K562 (cell line): ENCODE measurements at regions not wholly inside any gene's neighbourhood (a gene's known extent, or its start where the extent isn't known, plus 50 kb on each side); places are given as distances from the start of the nearest gene placed in this dataset.

Experiments
- ATAC-seq: fragments of 200-7000 bp; cut with Tn5 transposase; 3 replicates; pipeline ENCODE4 v1.9.1; 2020; ENCODE audit warnings: moderate library complexity
- BruUV-seq: library from RNA; stranded (reverse); fragments of 400-500 nt; replicated peaks from 2 replicates; lab custom pipeline; 2021; lab: Mats Ljungman, UMichigan
- CTCF ChIA-PET: fragments of 300-600 bp; formaldehyde crosslinking; extraction: SDS; loops from one replicate; lab custom pipeline; 2021; ENCODE audit warnings: low intra/inter-chr PET ratio; lab: Yijun Ruan, JAX
- POLR2A ChIA-PET: fragments of 300-600, 350-650 bp; sonication (Branson Sonifier 250); formaldehyde crosslinking; extraction: SDS; loops from one replicate; lab custom pipeline; 2021; ENCODE audit warnings: antibody characterized with exemption, inconsistent platforms; lab: Yijun Ruan, JAX
- DNase-seq, 4 experiments: peaks; one replicate each; pipeline versions ENCODE4 v3.0.0 to v3.0.0-alpha.2; 2011 to 2018; ENCODE audit warnings: low spot score in 3 of 4, mixed read lengths in 3 of 4; ENCODE audit errors: extremely low read depth in 1 of 4
- FAIRE-seq: peaks from 2 replicates; lab custom pipeline; 2011; peaks lifted over from hg19 to GRCh38; lab: Jason Lieb, UNC
- H2AFZ ChIP-seq: 2 replicates; pipeline ENCODE4 v1.6.0; 2011; ENCODE audit warnings: low read depth, low read length, control low read depth, inconsistent platforms
- H3K27ac ChIP-seq: fragments of 200-600 bp; 3 replicates; pipeline ENCODE4 v1.8.0; 2011; ENCODE audit warnings: low read depth, mild to moderate bottlenecking, control low read depth, inconsistent platforms, low read length, moderate library complexity, mixed read lengths; ENCODE audit errors: extremely low read depth
- H3K27me3 ChIP-seq, 2 experiments: fragments of 300-600 bp in 1 of 2; 2 replicates in 1 of 2; 3 replicates in 1 of 2; pipeline versions ENCODE4 v1.6.0 to v1.8.0; 2011; ENCODE audit warnings: inconsistent platforms in 2 of 2, low read length in 2 of 2, mild to moderate bottlenecking in 1 of 2, mixed read lengths in 1 of 2, moderate library complexity in 1 of 2; ENCODE audit not compliant: control insufficient read depth in 2 of 2, insufficient read depth in 2 of 2
- H3K36me3 ChIP-seq: fragments of 300-600 bp; 3 replicates; pipeline ENCODE4 v1.8.0; 2011; ENCODE audit warnings: mild to moderate bottlenecking, low read length, inconsistent platforms; ENCODE audit not compliant: control insufficient read depth, insufficient read depth
- H3K4me1 ChIP-seq, 2 experiments: fragments of 200-600 bp in 1 of 2; replicated peaks in 1 of 2; 2 replicates in 1 of 2; 3 replicates in 1 of 2; pipeline versions ENCODE4 v1.5.1 to v1.8.0; 2011; ENCODE audit warnings: inconsistent platforms in 2 of 2, low read length in 2 of 2, mild to moderate bottlenecking in 1 of 2, mixed read lengths in 1 of 2, moderate library complexity in 1 of 2; ENCODE audit not compliant: control insufficient read depth in 2 of 2, insufficient read depth in 2 of 2
- H3K4me2 ChIP-seq: 2 replicates; pipeline ENCODE4 v1.6.1; 2011; ENCODE audit warnings: low read length, control low read depth, inconsistent platforms, mixed read lengths; ENCODE audit not compliant: insufficient read depth
- H3K4me3 ChIP-seq: fragments of 200-600 bp; sonication (generic), shearing (Covaris generic); 2 replicates; pipeline ENCODE4 v1.5.1; 2016; ENCODE audit warnings: control low read depth, inconsistent platforms
- H3K79me2 ChIP-seq: fragments of 200-600 bp; 3 replicates; pipeline ENCODE4 v1.8.0; 2011; ENCODE audit warnings: low read length, inconsistent platforms; ENCODE audit not compliant: control insufficient read depth, insufficient read depth
- H3K9ac ChIP-seq, 2 experiments: 2 replicates each; pipeline versions ENCODE4 v1.6.0 to v1.6.1; 2011; ENCODE audit warnings: low read depth in 2 of 2, low read length in 2 of 2, control low read depth in 1 of 2, inconsistent platforms in 1 of 2, mild to moderate bottlenecking in 1 of 2, mixed read lengths in 1 of 2; ENCODE audit not compliant: insufficient read depth in 1 of 2
- H3K9me1 ChIP-seq: one replicate; pipeline ENCODE4 v1.6.0; 2011; ENCODE audit warnings: inconsistent platforms, mild to moderate bottlenecking, low read length, moderate library complexity; ENCODE audit not compliant: control insufficient read depth, insufficient read depth
- H3K9me3 ChIP-seq: replicated peaks from 2 replicates; pipeline ENCODE4 v1.5.1; 2011; ENCODE audit warnings: low read depth, low read length, inconsistent platforms; ENCODE audit not compliant: control insufficient read depth, insufficient read depth
- H4K20me1 ChIP-seq: replicated peaks from 2 replicates; pipeline ENCODE4 v1.6.1; 2011; ENCODE audit warnings: low read length, inconsistent platforms, mixed read lengths; ENCODE audit not compliant: control insufficient read depth, insufficient read depth
- BDP1 ChIP-seq: IDR thresholded peaks from 3 replicates; pipeline ENCODE4 v1.6.1; 2011; ENCODE audit not compliant: insufficient read length, insufficient read depth
- CUX1 ChIP-seq: fragments of 200-800 bp; sonication (Bioruptor generic); IDR thresholded peaks from 2 replicates; pipeline ENCODE4 v1.6.1; 2016; ENCODE audit warnings: missing genetic modification characterization, missing compliant biosample characterization
- E4F1 ChIP-seq: fragments of 250-450 bp; sonication (Bioruptor Pico); IDR thresholded peaks from 2 replicates; pipeline ENCODE4 v1.5.0; 2021; ENCODE audit warnings: mild to moderate bottlenecking, borderline replicate concordance
- RFX1 ChIP-seq: fragments of 450-650 bp; IDR thresholded peaks from 2 replicates; pipeline ENCODE4 v1.6.1; 2016; ENCODE audit warnings: mild to moderate bottlenecking, moderate library complexity
- RFX5 ChIP-seq: IDR thresholded peaks from 2 replicates; pipeline ENCODE4 v1.6.1; 2011; ENCODE audit warnings: low read depth, mild to moderate bottlenecking, improper control_type of control experiment, low read length
- THRA ChIP-seq: fragments of 450-650 bp; IDR thresholded peaks from 2 replicates; pipeline ENCODE4 v1.6.1; 2017; ENCODE audit warnings: mild to moderate bottlenecking, moderate library complexity
- ZBTB26 ChIP-seq: fragments of 450-650 bp; formaldehyde crosslinking; IDR thresholded peaks from 2 replicates; pipeline ENCODE4 v1.4.0; 2022; ENCODE audit warnings: missing genetic modification characterization
- ZNF134 ChIP-seq: fragments of 250-450 bp; sonication (Bioruptor Pico); conservative IDR thresholded peaks from 2 replicates; pipeline ENCODE4 v1.4.0; 2020
- ZNF277 ChIP-seq: fragments of 250-450 bp; sonication (Bioruptor Pico); IDR thresholded peaks from 2 replicates; pipeline ENCODE4 v1.8.0; 2022; ENCODE audit warnings: inconsistent platforms, mild to moderate bottlenecking, moderate library complexity, borderline replicate concordance
- ZNF77 ChIP-seq: fragments of 250-450 bp; sonication (Bioruptor Pico); IDR thresholded peaks from 2 replicates; pipeline ENCODE4 v1.5.0; 2020
- WGBS: fragments of 100-300 bp; shearing (Covaris generic); methylation state at CpG from one replicate; pipeline ENCODE4 v1.1.6; 2016; ENCODE audit warnings: low coverage, mixed read lengths; ENCODE audit not compliant: insufficient coverage; ENCODE audit errors: missing lambda C conversion rate; 5-methylcytosine and 5-hydroxymethylcytosine counted together
- in situ Hi-C: fragments of 300-500 bp; cut with MboI; formaldehyde crosslinking; loops from 4 replicates; pipeline ENCODE4 v1.15.0; 2018; ENCODE audit warnings: inconsistent platforms, mixed read lengths
- intact Hi-C: fragments of 100-400 bp; cut with micrococcal nuclease; formaldehyde crosslinking; loops from 2 replicates; pipeline ENCODE4 v1.14.2; 2022

GRCh38 chr5:167579693-167580055 lies 711.8 kb upstream of the WWC1 start:
- no peaks in the 10 kb centered on the region for H4K20me1 ChIP-seq
- ATAC-seq, result no peak
- H3K4me1 ChIP-seq, result no peaks in the 10 kb centered on the region
- no peaks in the 10 kb centered on the region for H3K27me3 ChIP-seq
- H3K4me3 ChIP-seq, result no peak overlapping the region
- H2AFZ ChIP-seq, result no peak overlapping the region
- no peaks in the 10 kb centered on the region for H3K9me3 ChIP-seq
- no peaks in the 10 kb centered on the region for H3K79me2 ChIP-seq
- no peaks in the 10 kb centered on the region for H3K36me3 ChIP-seq
- H3K4me2 ChIP-seq, result no peak overlapping the region
- POLR2A ChIA-PET, result no interaction called here
- in situ Hi-C loops, result no loop called here
- H3K9me1 ChIP-seq, result no peaks in the 10 kb centered on the region
- no TSS peak for BruUV-seq
- CTCF ChIA-PET, result no interaction called here
- intact Hi-C loops, result no loop called here
- no peak overlapping the region for H3K27ac ChIP-seq
- FAIRE-seq, result no peak
- no peak overlapping the region for H3K9ac ChIP-seq
- DNase-seq, result no peak
- WGBS, result 0% methylated on average over 5 of the region's 5 CpGs
- no peak for TF ChIP-seq ZNF134 (CRISPR knock-in tag)
- TF ChIP-seq E4F1 (CRISPR knock-in tag), result no peak
- no peak for TF ChIP-seq ZNF77 (CRISPR knock-in tag)
- no peak for TF ChIP-seq ZBTB26 (CRISPR knock-in tag)
- no peak for TF ChIP-seq RFX1
- TF ChIP-seq THRA, result no peak
- no peak for TF ChIP-seq CUX1 (CRISPR knock-in tag)
- no peak for TF ChIP-seq BDP1
- TF ChIP-seq ZNF277 (CRISPR knock-in tag), result no peak
- TF ChIP-seq RFX5, result no peak
